Osteocyte (in vitro differentiated cells): ENCODE measurements at regions not wholly inside any gene's neighbourhood (a gene's known extent, or its start where the extent isn't known, plus 50 kb on each side); places are given as distances from the start of the nearest gene placed in this dataset.

Source experiments
- DNase-seq: peaks from one replicate; pipeline ENCODE4 v3.0.0; 2021; ENCODE audit warnings: mixed read lengths; ENCODE audit not compliant: unreplicated experiment; ENCODE audit errors: extremely low spot score
- H3K27ac Mint-ChIP-seq: one replicate; pipeline ENCODE4 v1.8.0; 2021; ENCODE audit warnings: mild to moderate bottlenecking, mixed read lengths; ENCODE audit not compliant: unreplicated experiment
- H3K27me3 Mint-ChIP-seq: one replicate; pipeline ENCODE4 v1.8.0; 2021; ENCODE audit warnings: mixed read lengths; ENCODE audit not compliant: unreplicated experiment
- H3K36me3 Mint-ChIP-seq: one replicate; pipeline ENCODE4 v1.8.0; 2021; ENCODE audit warnings: mixed read lengths; ENCODE audit not compliant: unreplicated experiment
- H3K4me1 Mint-ChIP-seq: one replicate; pipeline ENCODE4 v1.8.0; 2021; ENCODE audit warnings: mixed read lengths; ENCODE audit not compliant: unreplicated experiment
- H3K4me3 Mint-ChIP-seq: one replicate; pipeline ENCODE4 v1.8.0; 2021; ENCODE audit warnings: mild to moderate bottlenecking, moderate library complexity, mixed read lengths; ENCODE audit not compliant: unreplicated experiment
- H3K9me3 Mint-ChIP-seq: one replicate; pipeline ENCODE4 v1.8.0; 2021; ENCODE audit warnings: mixed read lengths; ENCODE audit not compliant: unreplicated experiment
- TF ChIP-seq, protein P1 (sequence below): fragments of 200-600 bp; sonication (generic); IDR thresholded peaks from 2 replicates; pipeline ENCODE4 v1.5.0; 2021; ENCODE audit warnings: antibody characterized with exemption, mild to moderate bottlenecking, moderate library complexity

DNA sequence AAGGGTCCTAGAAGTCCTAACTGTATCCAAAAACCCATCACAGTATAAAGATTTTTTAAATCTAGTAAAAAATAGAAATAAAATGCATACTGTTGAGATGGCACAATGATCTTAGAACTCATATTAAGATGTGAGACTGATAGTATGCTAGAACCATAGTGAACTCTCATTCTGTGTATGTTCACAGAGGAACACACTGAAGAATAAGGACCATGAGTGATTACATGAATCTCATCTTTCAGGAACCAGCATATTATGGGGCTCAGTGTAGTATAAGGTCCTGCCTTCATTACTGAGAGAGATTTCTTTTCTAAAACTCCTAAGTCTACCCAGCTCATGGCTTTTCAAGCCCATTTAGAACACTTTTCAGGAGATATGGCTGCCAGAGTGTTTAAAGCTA is 59.8 kb upstream of the RFC3 start:
- Mint-ChIP-seq H3K9me3 (no peaks in the 10 kb centered on the region), H3K4me3 (no peak overlapping the region), H3K4me1 (peaks cover 6% of the 10 kb centered on the region), H3K27me3 (peaks cover under 1% of the 10 kb centered on the region), H3K27ac (no peak overlapping the region), H3K36me3 (no peaks in the 10 kb centered on the region)
- TF ChIP-seq, protein P1, sequence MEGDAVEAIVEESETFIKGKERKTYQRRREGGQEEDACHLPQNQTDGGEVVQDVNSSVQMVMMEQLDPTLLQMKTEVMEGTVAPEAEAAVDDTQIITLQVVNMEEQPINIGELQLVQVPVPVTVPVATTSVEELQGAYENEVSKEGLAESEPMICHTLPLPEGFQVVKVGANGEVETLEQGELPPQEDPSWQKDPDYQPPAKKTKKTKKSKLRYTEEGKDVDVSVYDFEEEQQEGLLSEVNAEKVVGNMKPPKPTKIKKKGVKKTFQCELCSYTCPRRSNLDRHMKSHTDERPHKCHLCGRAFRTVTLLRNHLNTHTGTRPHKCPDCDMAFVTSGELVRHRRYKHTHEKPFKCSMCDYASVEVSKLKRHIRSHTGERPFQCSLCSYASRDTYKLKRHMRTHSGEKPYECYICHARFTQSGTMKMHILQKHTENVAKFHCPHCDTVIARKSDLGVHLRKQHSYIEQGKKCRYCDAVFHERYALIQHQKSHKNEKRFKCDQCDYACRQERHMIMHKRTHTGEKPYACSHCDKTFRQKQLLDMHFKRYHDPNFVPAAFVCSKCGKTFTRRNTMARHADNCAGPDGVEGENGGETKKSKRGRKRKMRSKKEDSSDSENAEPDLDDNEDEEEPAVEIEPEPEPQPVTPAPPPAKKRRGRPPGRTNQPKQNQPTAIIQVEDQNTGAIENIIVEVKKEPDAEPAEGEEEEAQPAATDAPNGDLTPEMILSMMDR = no peak
- no peak for DNase-seq

GRCh38 chr13:33761740-33762139 is 56.2 kb upstream of the RFC3 start:
- peaks cover 5% of the 10 kb centered on the region for H3K9me3 Mint-ChIP-seq
- TF ChIP-seq, protein P1 = peak; percentile 52
- H3K4me1 Mint-ChIP-seq = peaks cover 6% of the 10 kb centered on the region
- peak overlapping the region; percentile 7 for H3K27ac Mint-ChIP-seq
- H3K36me3 Mint-ChIP-seq = no peaks in the 10 kb centered on the region
- H3K27me3 Mint-ChIP-seq = peaks cover 8% of the 10 kb centered on the region
- DNase-seq = no peak
- peak overlapping the region; percentile 44 for H3K4me3 Mint-ChIP-seq

GRCh38 chr13:33763021-33763420 is 54.9 kb upstream of the RFC3 start:
- Mint-ChIP-seq H3K27ac (no peak overlapping the region), H3K27me3 (peaks cover 12% of the 10 kb centered on the region), H3K36me3 (no peaks in the 10 kb centered on the region), H3K4me3 (no peak overlapping the region), H3K4me1 (peaks cover 6% of the 10 kb centered on the region), H3K9me3 (peaks cover 10% of the 10 kb centered on the region)
- DNase-seq = no peak
- TF ChIP-seq, protein P1 = no peak

DNA sequence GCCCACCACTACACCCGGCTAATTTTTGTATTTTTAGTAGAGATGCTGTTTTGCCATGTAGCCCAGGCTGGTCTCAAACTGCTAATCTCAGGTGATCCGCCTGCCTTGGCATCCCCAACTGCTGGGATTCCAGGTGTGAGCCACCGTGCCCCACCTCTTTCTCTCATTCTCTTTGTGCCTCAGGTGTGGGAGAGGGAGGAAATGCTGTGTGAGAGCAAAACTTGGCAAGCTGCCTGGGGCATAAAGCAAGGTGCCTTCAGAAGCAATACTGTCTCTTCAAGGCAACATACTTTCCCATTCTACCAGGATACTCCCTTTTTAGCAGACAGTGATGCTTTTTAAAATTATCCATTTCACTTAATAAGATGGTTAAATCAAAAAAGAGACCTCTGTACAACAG is 53.2 kb upstream of the RFC3 start:
- TF ChIP-seq, protein P1 = no peak
- Mint-ChIP-seq H3K4me1 (peaks cover 6% of the 10 kb centered on the region), H3K27me3 (peaks cover 14% of the 10 kb centered on the region), H3K27ac (no peak overlapping the region), H3K4me3 (no peak overlapping the region), H3K9me3 (peaks cover 10% of the 10 kb centered on the region), H3K36me3 (no peaks in the 10 kb centered on the region)
- DNase-seq = no peak

DNA sequence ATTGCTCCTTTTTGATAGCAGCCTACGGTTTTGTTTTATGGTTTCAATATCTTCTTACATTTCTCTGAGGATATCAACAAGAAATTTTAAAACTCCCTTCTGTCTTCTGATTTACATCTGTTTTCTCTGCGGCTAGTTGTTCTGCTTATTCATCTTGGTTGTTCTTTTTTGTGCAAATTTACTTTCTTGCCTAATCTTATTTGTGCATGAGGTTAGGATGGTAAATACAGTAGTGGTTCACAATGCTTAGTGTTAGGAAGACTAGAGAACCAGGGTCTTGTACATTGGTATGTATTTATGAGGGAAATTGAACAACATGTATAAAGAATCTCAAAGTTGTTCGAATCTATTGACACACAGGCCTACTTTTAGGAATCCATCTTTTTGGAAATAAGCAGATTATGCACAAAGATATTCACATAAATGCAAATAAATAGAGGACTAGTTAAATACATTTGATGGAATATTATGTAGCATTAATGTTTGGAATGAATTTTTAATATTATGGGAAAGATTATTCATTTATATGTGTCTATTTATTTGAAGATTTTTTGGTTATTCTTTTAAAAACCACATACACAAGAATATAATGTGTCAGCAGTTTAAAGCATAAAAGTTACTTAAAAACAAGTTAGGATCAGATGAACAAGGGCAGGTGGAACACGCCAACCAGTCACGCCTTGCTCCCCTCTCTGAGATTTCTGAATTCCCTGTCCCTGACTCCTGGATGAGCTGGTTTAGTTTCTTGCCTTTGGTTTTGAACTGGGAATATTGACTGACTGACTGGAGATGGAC is 51.4 kb upstream of the RFC3 start:
- DNase-seq = no peak
- H3K4me1 Mint-ChIP-seq = peaks cover 4% of the 10 kb centered on the region
- H3K9me3 Mint-ChIP-seq = peaks cover 10% of the 10 kb centered on the region
- peaks cover 14% of the 10 kb centered on the region for H3K27me3 Mint-ChIP-seq
- TF ChIP-seq, protein P1 = no peak
- H3K36me3 Mint-ChIP-seq = no peaks in the 10 kb centered on the region
- H3K4me3 Mint-ChIP-seq = no peak overlapping the region
- no peak overlapping the region for H3K27ac Mint-ChIP-seq
